ENCODE measurements at regions not wholly inside any gene's neighbourhood (a gene's known extent, or its start where the extent isn't known, plus 50 kb on each side); places are given as distances from the start of the nearest gene placed in this dataset.

- Histone ChIP-seq H3K9me3 (ENCODE audit: low read length) (no peaks in the 10 kb centered on the region), H3K4me2 (ENCODE audit: low read length) (no peak overlapping the region), H3F3A (ENCODE audit: insufficient read depth, low read length, poor library complexity, severe bottlenecking) (no peaks in the 10 kb centered on the region), H4K20me1 (ENCODE audit: insufficient read depth) (no peaks in the 10 kb centered on the region), H3K9me2 (ENCODE audit: insufficient read depth, low read length) (no peaks in the 10 kb centered on the region), H3K4me3 (ENCODE audit: low read length) (no peak overlapping the region), H3K27ac (ENCODE audit: low read length) (no peak overlapping the region), H2AFZ (ENCODE audit: low read depth, low read length) (no peak overlapping the region), H3K27me3 (ENCODE audit: insufficient read depth, low read depth, low read length) (no peaks in the 10 kb centered on the region), H3K79me2 (replicated peaks; ENCODE audit: insufficient read depth, low read length) (no peaks in the 10 kb centered on the region), H3K36me3 (ENCODE audit: insufficient read depth, low read length) (no peaks in the 10 kb centered on the region), H3K9ac (ENCODE audit: low read length) (no peak overlapping the region)
- TF ChIP-seq POLR2AphosphoS5 (IDR thresholded peaks at IDR 0.05) (no peak), REST (IDR thresholded peaks at IDR 0.05; ENCODE audit: borderline replicate concordance) (no peak), MXI1 (conservative IDR thresholded peaks at IDR 0.05; ENCODE audit: poor library complexity, severe bottlenecking) (no peak), EZH2 (IDR thresholded peaks at IDR 0.05; ENCODE audit: borderline replicate concordance, insufficient read depth, low read length, poor library complexity, severe bottlenecking) (no peak), TAF1 (IDR thresholded peaks at IDR 0.05; ENCODE audit: low read depth) (no peak), SMC3 (conservative IDR thresholded peaks at IDR 0.05; ENCODE audit: poor library complexity) (no peak), CTCF (IDR thresholded peaks at IDR 0.05; ENCODE audit: poor library complexity, severe bottlenecking) (no peak), RAD21 (conservative IDR thresholded peaks at IDR 0.05) (no peak), EP300 (conservative IDR thresholded peaks at IDR 0.05; ENCODE audit: poor library complexity, severe bottlenecking) (no peak)
Observed at GRCh38 chr7:41592236-41592635, 110.7 kb downstream of the INHBA start.

GRCh38 chr7:41590986-41591385 lies 111.9 kb downstream of the INHBA start:
- no peak overlapping the region for H3K4me3 ChIP-seq (ENCODE audit: low read length)
- H2AFZ ChIP-seq (ENCODE audit: low read depth, low read length) = no peak overlapping the region
- no peaks in the 10 kb centered on the region for H3F3A ChIP-seq (ENCODE audit: insufficient read depth, low read length, poor library complexity, severe bottlenecking)
- no peak overlapping the region for H3K4me2 ChIP-seq (ENCODE audit: low read length)
- no peaks in the 10 kb centered on the region for H4K20me1 ChIP-seq (ENCODE audit: insufficient read depth)
- no peaks in the 10 kb centered on the region for H3K27me3 ChIP-seq (ENCODE audit: insufficient read depth, low read depth, low read length)
- H3K36me3 ChIP-seq (ENCODE audit: insufficient read depth, low read length) = no peaks in the 10 kb centered on the region
- TF ChIP-seq REST (IDR thresholded peaks at IDR 0.05; ENCODE audit: borderline replicate concordance) (peak; percentile 100), SMC3 (conservative IDR thresholded peaks at IDR 0.05; ENCODE audit: poor library complexity) (no peak), TAF1 (IDR thresholded peaks at IDR 0.05; ENCODE audit: low read depth) (no peak), EZH2 (IDR thresholded peaks at IDR 0.05; ENCODE audit: borderline replicate concordance, insufficient read depth, low read length, poor library complexity, severe bottlenecking) (no peak), CTCF (IDR thresholded peaks at IDR 0.05; ENCODE audit: poor library complexity, severe bottlenecking) (no peak), POLR2AphosphoS5 (IDR thresholded peaks at IDR 0.05) (peak; percentile 52), RAD21 (conservative IDR thresholded peaks at IDR 0.05) (no peak), MXI1 (conservative IDR thresholded peaks at IDR 0.05; ENCODE audit: poor library complexity, severe bottlenecking) (no peak), EP300 (conservative IDR thresholded peaks at IDR 0.05; ENCODE audit: poor library complexity, severe bottlenecking) (peak; percentile 85)
- H3K9me3 ChIP-seq (ENCODE audit: low read length) = no peaks in the 10 kb centered on the region
- no peaks in the 10 kb centered on the region for H3K79me2 ChIP-seq (replicated peaks; ENCODE audit: insufficient read depth, low read length)
- no peak overlapping the region for H3K9ac ChIP-seq (ENCODE audit: low read length)
- peak overlapping the region; percentile 44 for H3K27ac ChIP-seq (ENCODE audit: low read length)
- no peaks in the 10 kb centered on the region for H3K9me2 ChIP-seq (ENCODE audit: insufficient read depth, low read length)

Measured in neural cell (in vitro differentiated cells).